IMR-90 (cell line): ENCODE measurements at regions not wholly inside any gene's neighbourhood (a gene's known extent, or its start where the extent isn't known, plus 50 kb on each side); places are given as distances from the start of the nearest gene placed in this dataset.

Experiments used
- BHLHE40 ChIP-seq: fragments of 150-350 bp; IDR thresholded peaks from 2 replicates; pipeline ENCODE4 v1.6.1; 2016; ENCODE audit warnings: mild to moderate bottlenecking, low read depth, low read length
- CEBPB ChIP-seq: IDR thresholded peaks from 2 replicates; pipeline ENCODE4 v1.6.1; 2012; ENCODE audit warnings: low read depth, low read length, improper control_type of control experiment
- MXI1 ChIP-seq: IDR thresholded peaks from 2 replicates; pipeline ENCODE4 v1.6.1; 2012; ENCODE audit warnings: low read depth, mild to moderate bottlenecking, low read length, moderate library complexity, borderline replicate concordance
- POLR2A ChIP-seq: IDR thresholded peaks from 2 replicates; pipeline ENCODE4 v1.6.1; 2012; ENCODE audit warnings: mild to moderate bottlenecking, low read depth, low read length
- RAD21 ChIP-seq: IDR thresholded peaks from 2 replicates; pipeline ENCODE4 v1.6.1; 2012; ENCODE audit warnings: low read length, improper control_type of control experiment
- RCOR1 ChIP-seq: IDR thresholded peaks from 2 replicates; pipeline ENCODE4 v1.6.1; 2012; ENCODE audit warnings: mild to moderate bottlenecking, low read length, improper control_type of control experiment; ENCODE audit not compliant: insufficient replicate concordance
- SMC3 ChIP-seq: fragments of 150-350 bp; IDR thresholded peaks from 2 replicates; pipeline ENCODE4 v1.6.1; 2016; ENCODE audit warnings: low read depth, mild to moderate bottlenecking, antibody characterized with exemption, low read length, moderate library complexity
- TF ChIP-seq, protein P1 (sequence below): conservative IDR thresholded peaks from 2 replicates; pipeline ENCODE4 v1.5.1; 2012; ENCODE audit warnings: mild to moderate bottlenecking, low read depth, low read length, improper control_type of control experiment

DNA sequence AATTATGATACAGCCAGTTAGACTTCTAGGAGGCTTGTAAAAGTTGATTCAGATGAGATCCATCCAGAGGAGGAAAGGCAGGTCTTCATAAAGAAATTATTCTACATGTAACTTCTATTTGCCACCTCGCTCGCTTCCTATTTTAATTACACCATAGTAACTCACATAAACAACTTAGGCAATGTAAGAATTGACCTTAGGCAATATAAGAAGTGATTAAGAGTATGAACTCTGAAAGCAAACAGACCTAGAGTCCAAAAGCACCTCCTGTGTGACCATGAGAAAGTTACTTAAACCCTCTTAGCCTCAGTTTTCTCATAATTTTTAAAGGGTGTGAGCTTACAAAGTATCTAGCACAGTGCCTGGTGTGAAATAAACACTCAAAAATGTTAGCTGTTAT lies 192.7 kb upstream of the NFIA start:
- TF ChIP-seq, protein P1, sequence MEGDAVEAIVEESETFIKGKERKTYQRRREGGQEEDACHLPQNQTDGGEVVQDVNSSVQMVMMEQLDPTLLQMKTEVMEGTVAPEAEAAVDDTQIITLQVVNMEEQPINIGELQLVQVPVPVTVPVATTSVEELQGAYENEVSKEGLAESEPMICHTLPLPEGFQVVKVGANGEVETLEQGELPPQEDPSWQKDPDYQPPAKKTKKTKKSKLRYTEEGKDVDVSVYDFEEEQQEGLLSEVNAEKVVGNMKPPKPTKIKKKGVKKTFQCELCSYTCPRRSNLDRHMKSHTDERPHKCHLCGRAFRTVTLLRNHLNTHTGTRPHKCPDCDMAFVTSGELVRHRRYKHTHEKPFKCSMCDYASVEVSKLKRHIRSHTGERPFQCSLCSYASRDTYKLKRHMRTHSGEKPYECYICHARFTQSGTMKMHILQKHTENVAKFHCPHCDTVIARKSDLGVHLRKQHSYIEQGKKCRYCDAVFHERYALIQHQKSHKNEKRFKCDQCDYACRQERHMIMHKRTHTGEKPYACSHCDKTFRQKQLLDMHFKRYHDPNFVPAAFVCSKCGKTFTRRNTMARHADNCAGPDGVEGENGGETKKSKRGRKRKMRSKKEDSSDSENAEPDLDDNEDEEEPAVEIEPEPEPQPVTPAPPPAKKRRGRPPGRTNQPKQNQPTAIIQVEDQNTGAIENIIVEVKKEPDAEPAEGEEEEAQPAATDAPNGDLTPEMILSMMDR, result no peak
- no peak for TF ChIP-seq RAD21
- no peak for TF ChIP-seq SMC3
- TF ChIP-seq RCOR1, result no peak
- TF ChIP-seq BHLHE40, result no peak
- TF ChIP-seq POLR2A, result no peak
- TF ChIP-seq CEBPB, result no peak
- TF ChIP-seq MXI1, result no peak
